DND-41 (cell line): ENCODE measurements at regions not wholly inside any gene's neighbourhood (a gene's known extent, or its start where the extent isn't known, plus 50 kb on each side); places are given as distances from the start of the nearest gene placed in this dataset.

ENCODE experiments used
- ATAC-seq: fragments of 200-7000 bp; cut with Tn5 transposase; 3 replicates; pipeline ENCODE4 v1.9.1; 2021; ENCODE audit warnings: low read depth; ENCODE audit not compliant: insufficient read depth
- DNase-seq: peaks from one replicate; pipeline ENCODE4 v3.0.0-alpha.2; 2020
- H2AFZ ChIP-seq: 2 replicates; pipeline ENCODE4 v1.6.0; 2012; ENCODE audit warnings: low read depth, low read length
- H3K27ac ChIP-seq: 2 replicates; pipeline ENCODE4 v1.5.1; 2012; ENCODE audit warnings: low read length, inconsistent platforms
- H3K27me3 ChIP-seq: fragments of 200-600 bp; sonication (generic); 2 replicates; pipeline ENCODE4 v1.6.0; 2012; ENCODE audit warnings: low read length, mild to moderate bottlenecking, inconsistent platforms; ENCODE audit not compliant: insufficient read depth, poor library complexity
- H3K36me3 ChIP-seq: 2 replicates; pipeline ENCODE4 v1.5.1; 2012; ENCODE audit warnings: low read length, inconsistent platforms; ENCODE audit not compliant: insufficient read depth
- H3K4me1 ChIP-seq: 2 replicates; pipeline ENCODE4 v1.5.1; 2012; ENCODE audit warnings: mild to moderate bottlenecking, low read length; ENCODE audit not compliant: insufficient read depth
- H3K4me2 ChIP-seq: 2 replicates; pipeline ENCODE4 v1.6.0; 2012; ENCODE audit warnings: mild to moderate bottlenecking, moderate library complexity, low read length, inconsistent platforms; ENCODE audit not compliant: insufficient read depth
- H3K4me3 ChIP-seq, 2 experiments: fragments of 200-600 bp in 1 of 2; shearing (Covaris generic) in 1 of 2; 2 replicates each; pipeline ENCODE4 v1.5.1; 2012 to 2016; ENCODE audit warnings: inconsistent platforms in 2 of 2, low read length in 2 of 2, mild to moderate bottlenecking in 2 of 2, low read depth in 1 of 2, moderate library complexity in 1 of 2
- H3K79me2 ChIP-seq: 2 replicates; pipeline ENCODE4 v1.6.0; 2012; ENCODE audit warnings: low read length, inconsistent platforms; ENCODE audit not compliant: insufficient read depth
- H3K9ac ChIP-seq: 2 replicates; pipeline ENCODE4 v1.6.0; 2012; ENCODE audit warnings: low read depth, mild to moderate bottlenecking, inconsistent platforms, low read length, moderate library complexity
- H3K9me3 ChIP-seq: 2 replicates; pipeline ENCODE4 v1.5.1; 2012; ENCODE audit warnings: low read length, moderate library complexity, mild to moderate bottlenecking, inconsistent platforms; ENCODE audit not compliant: insufficient read depth, severe bottlenecking
- H4K20me1 ChIP-seq: 2 replicates; pipeline ENCODE4 v1.6.0; 2012; ENCODE audit warnings: low read length; ENCODE audit not compliant: insufficient read depth
- CTCF ChIP-seq: IDR thresholded peaks from 2 replicates; pipeline ENCODE4 v1.5.1; 2012; ENCODE audit warnings: borderline replicate concordance, low read length, moderate library complexity, mild to moderate bottlenecking; ENCODE audit not compliant: poor library complexity, severe bottlenecking; ENCODE audit errors: extremely low read depth
- EZH2 ChIP-seq: IDR thresholded peaks from 3 replicates; pipeline ENCODE4 v1.6.1; 2012; ENCODE audit warnings: borderline replicate concordance, low read depth, mild to moderate bottlenecking, moderate library complexity, low read length, inconsistent platforms; ENCODE audit not compliant: severe bottlenecking

GRCh38 chr2:239870276-239870675, 154.9 kb downstream of the NDUFA10 start:
- H2AFZ ChIP-seq: no peak overlapping the region
- H3K9ac ChIP-seq: no peak overlapping the region
- no peaks in the 10 kb centered on the region for H3K9me3 ChIP-seq
- no peak overlapping the region for H3K27ac ChIP-seq
- no peaks in the 10 kb centered on the region for H3K27me3 ChIP-seq
- no peak for DNase-seq
- ATAC-seq: no peak
- no peaks in the 10 kb centered on the region for H3K36me3 ChIP-seq
- no peak overlapping the region for H3K4me2 ChIP-seq
- no peaks in the 10 kb centered on the region for H3K79me2 ChIP-seq
- TF ChIP-seq EZH2: no peak
- TF ChIP-seq CTCF: no peak
- no peaks in the 10 kb centered on the region for H3K4me1 ChIP-seq
- H4K20me1 ChIP-seq: no peaks in the 10 kb centered on the region
- H3K4me3 ChIP-seq: no peak overlapping the region

DNA sequence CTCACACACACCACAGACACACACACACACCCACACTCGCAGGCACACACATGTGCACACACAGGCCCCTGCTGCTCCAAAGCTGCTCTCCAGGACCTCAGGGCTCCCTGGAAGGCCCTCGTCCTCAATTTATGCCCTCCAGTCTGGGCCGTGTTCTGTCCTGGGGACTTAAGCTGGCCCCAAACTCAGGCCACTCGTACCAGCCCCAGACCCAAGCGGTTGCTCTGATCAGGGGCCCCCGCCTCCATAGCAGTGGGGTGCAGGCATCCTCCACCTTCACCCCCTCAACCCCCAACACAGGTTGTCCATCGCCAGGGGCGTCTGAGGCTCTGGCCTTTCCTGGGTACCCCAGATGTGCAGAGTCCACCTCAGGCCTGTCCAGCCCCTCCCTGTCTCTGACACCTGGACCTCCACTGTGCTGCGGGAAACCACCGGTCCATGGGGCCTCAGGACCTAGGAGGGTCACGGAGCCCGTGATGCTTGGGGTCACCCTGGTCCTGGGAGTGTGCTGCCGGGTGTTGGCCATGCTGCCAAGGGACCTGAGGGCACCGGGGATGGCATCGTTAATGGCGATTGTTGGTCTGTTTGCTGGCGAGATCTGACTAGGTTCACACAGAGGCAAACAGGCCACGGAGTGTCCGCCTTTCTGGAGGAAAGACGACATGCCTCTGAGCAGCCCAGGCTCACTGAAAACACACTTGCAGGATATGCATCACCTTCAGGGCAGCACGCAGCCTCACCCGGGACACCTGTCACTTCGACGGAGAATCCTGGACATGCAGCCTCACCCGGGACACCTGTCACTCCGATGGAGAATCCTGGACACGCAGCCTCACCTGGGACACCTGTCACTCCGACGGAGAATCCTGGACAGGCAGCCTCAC, 155.6 kb downstream of the NDUFA10 start:
- no peaks in the 10 kb centered on the region for H3K27me3 ChIP-seq
- H3K79me2 ChIP-seq: no peaks in the 10 kb centered on the region
- TF ChIP-seq EZH2 (no peak), CTCF (no peak)
- H3K4me1 ChIP-seq: no peaks in the 10 kb centered on the region
- no peak overlapping the region for H3K4me3 ChIP-seq
- no peaks in the 10 kb centered on the region for H3K9me3 ChIP-seq
- no peak overlapping the region for H2AFZ ChIP-seq
- H3K4me2 ChIP-seq: no peak overlapping the region
- DNase-seq (no peak), ATAC-seq (no peak)
- no peaks in the 10 kb centered on the region for H3K36me3 ChIP-seq
- no peak overlapping the region for H3K9ac ChIP-seq
- no peaks in the 10 kb centered on the region for H4K20me1 ChIP-seq
- H3K27ac ChIP-seq: no peak overlapping the region

DNA sequence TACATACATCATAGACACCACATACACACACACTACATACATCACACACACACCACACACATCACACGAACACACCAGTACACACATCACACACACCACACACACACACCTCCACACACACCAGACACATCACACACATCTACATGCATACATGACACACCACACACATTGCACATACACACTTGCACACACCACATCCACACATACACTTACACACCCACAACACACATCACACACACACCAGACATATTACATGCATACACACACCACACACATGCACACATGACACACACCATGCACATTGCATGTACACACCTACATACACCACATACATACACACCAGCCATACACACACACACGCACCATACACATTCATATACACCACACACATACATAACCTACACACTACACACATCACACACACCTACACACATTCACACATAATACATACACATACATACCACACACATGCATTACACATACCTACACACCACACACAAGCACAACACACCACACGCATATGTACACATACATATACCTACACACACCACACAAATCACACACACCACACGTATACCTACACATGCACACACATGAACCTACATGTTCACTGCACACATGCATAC, 156.5 kb downstream of the NDUFA10 start:
- TF ChIP-seq EZH2 (no peak), CTCF (no peak)
- no peak overlapping the region for H2AFZ ChIP-seq
- DNase-seq: no peak
- no peak overlapping the region for H3K4me3 ChIP-seq
- H3K4me2 ChIP-seq: no peak overlapping the region
- no peaks in the 10 kb centered on the region for H3K79me2 ChIP-seq
- H3K4me1 ChIP-seq: no peaks in the 10 kb centered on the region
- no peaks in the 10 kb centered on the region for H3K36me3 ChIP-seq
- no peak for ATAC-seq
- H4K20me1 ChIP-seq: no peaks in the 10 kb centered on the region
- H3K9me3 ChIP-seq: no peaks in the 10 kb centered on the region
- H3K27me3 ChIP-seq: no peaks in the 10 kb centered on the region
- no peak overlapping the region for H3K27ac ChIP-seq
- no peak overlapping the region for H3K9ac ChIP-seq
